Neuronal stem cell (in vitro differentiated cells): ENCODE measurements at regions not wholly inside any gene's neighbourhood (a gene's known extent, or its start where the extent isn't known, plus 50 kb on each side); places are given as distances from the start of the nearest gene placed in this dataset.

ENCODE experiments used
- DNase-seq: peaks from one replicate; pipeline ENCODE4 v3.0.0-alpha.2; 2013; ENCODE audit warnings: low spot score
- H2AFZ ChIP-seq: one replicate; pipeline ENCODE4 v1.6.1; 2013; ENCODE audit warnings: mild to moderate bottlenecking, low read length, inconsistent platforms
- H2AK5ac ChIP-seq: 2 replicates; pipeline ENCODE4 v1.6.1; 2013; ENCODE audit warnings: low read depth, mild to moderate bottlenecking, inconsistent platforms, low read length, moderate library complexity, mixed read lengths
- H2BK120ac ChIP-seq: 2 replicates; pipeline ENCODE4 v1.6.1; 2013; ENCODE audit warnings: low read depth, mild to moderate bottlenecking, inconsistent platforms, low read length, moderate library complexity, mixed read lengths
- H2BK12ac ChIP-seq: one replicate; pipeline ENCODE4 v1.6.1; 2013; ENCODE audit warnings: low read length, inconsistent platforms
- H2BK15ac ChIP-seq: 2 replicates; pipeline ENCODE4 v1.6.1; 2013; ENCODE audit warnings: mild to moderate bottlenecking, low read length, inconsistent platforms, mixed read lengths
- H2BK5ac ChIP-seq: one replicate; pipeline ENCODE4 v1.6.1; 2013; ENCODE audit warnings: inconsistent platforms, mild to moderate bottlenecking, low read length, moderate library complexity
- H3K14ac ChIP-seq: one replicate; pipeline ENCODE4 v1.6.1; 2013; ENCODE audit warnings: low read length, inconsistent platforms
- H3K18ac ChIP-seq: 2 replicates; pipeline ENCODE4 v1.6.1; 2013; ENCODE audit warnings: low read length, inconsistent platforms
- H3K23ac ChIP-seq: 2 replicates; pipeline ENCODE4 v1.6.1; 2013; ENCODE audit warnings: low read depth, mild to moderate bottlenecking, mixed read lengths, low read length, inconsistent platforms; ENCODE audit not compliant: poor library complexity
- H3K27ac ChIP-seq: replicated peaks from 3 replicates; pipeline ENCODE4 v1.5.1; 2013; ENCODE audit warnings: low read length, inconsistent platforms
- H3K27me3 ChIP-seq, 3 experiments: 2 replicates each; pipeline ENCODE4 v1.6.1; 2013; ENCODE audit warnings: low read length in 3 of 3, mild to moderate bottlenecking in 2 of 3, inconsistent platforms in 1 of 3, low read depth in 1 of 3, mixed read lengths in 1 of 3, moderate library complexity in 1 of 3; ENCODE audit not compliant: control insufficient read depth in 3 of 3, insufficient read depth in 3 of 3
- H3K36me3 ChIP-seq, 2 donors: replicated peaks in 1 of 2; 2 replicates each; pipeline ENCODE4 v1.6.1; 2013; ENCODE audit warnings: low read length in 2 of 2; ENCODE audit not compliant: control insufficient read depth in 2 of 2, insufficient read depth in 2 of 2
- H3K4ac ChIP-seq: 2 replicates; pipeline ENCODE4 v1.6.1; 2013; ENCODE audit warnings: inconsistent platforms, mild to moderate bottlenecking, low read length, moderate library complexity
- H3K4me1 ChIP-seq, 2 donors: 1 replicate in 1 of 2; 2 replicates in 1 of 2; pipeline ENCODE4 v1.6.1; 2013; ENCODE audit warnings: low read length in 2 of 2, low read depth in 1 of 2; ENCODE audit not compliant: control insufficient read depth in 2 of 2, insufficient read depth in 1 of 2
- H3K4me2 ChIP-seq: one replicate; pipeline ENCODE4 v1.6.1; 2013; ENCODE audit warnings: mild to moderate bottlenecking, low read length, inconsistent platforms; ENCODE audit not compliant: insufficient read depth, poor library complexity, severe bottlenecking
- H3K4me3 ChIP-seq, 2 donors: 2 replicates each; pipeline ENCODE4 v1.5.1; 2013; ENCODE audit warnings: low read length in 2 of 2, mild to moderate bottlenecking in 2 of 2, inconsistent platforms in 1 of 2, moderate library complexity in 1 of 2
- H3K79me1 ChIP-seq: one replicate; pipeline ENCODE4 v1.6.1; 2013; ENCODE audit warnings: low read depth, mild to moderate bottlenecking, inconsistent platforms, low read length, moderate library complexity
- H3K9ac ChIP-seq: one replicate; pipeline ENCODE4 v1.6.1; 2013; ENCODE audit warnings: mild to moderate bottlenecking, low read depth, low read length, inconsistent platforms; ENCODE audit not compliant: poor library complexity
- H3K9me3 ChIP-seq, 2 donors: replicated peaks in 1 of 2; 2 replicates each; pipeline versions ENCODE3 to v1.6.1; 2013; ENCODE audit warnings: low read length in 2 of 2, mild to moderate bottlenecking in 2 of 2, inconsistent platforms in 1 of 2, low read depth in 1 of 2, mixed read lengths in 1 of 2, moderate library complexity in 1 of 2; ENCODE audit not compliant: control insufficient read depth in 2 of 2, insufficient read depth in 1 of 2
- H4K8ac ChIP-seq: one replicate; pipeline ENCODE4 v1.6.1; 2013; ENCODE audit warnings: low read depth, mild to moderate bottlenecking, inconsistent platforms, low read length, moderate library complexity
- H4K91ac ChIP-seq: one replicate; pipeline ENCODE4 v1.6.1; 2013; ENCODE audit warnings: low read length, low read depth, mild to moderate bottlenecking, inconsistent platforms; ENCODE audit not compliant: poor library complexity
- WGBS, 2 donors: extraction: QIAGEN DNeasy Blood & Tissue Kit; methylation state at CpG; one replicate each; pipeline ENCODE4 v1.1.7; 2013; ENCODE audit warnings: missing lambda C conversion rate in 2 of 2, mixed read lengths in 1 of 2; ENCODE audit not compliant: insufficient read length in 2 of 2, insufficient replicate concordance in 1 of 2; ENCODE audit errors: extremely low coverage in 2 of 2; 5-methylcytosine and 5-hydroxymethylcytosine counted together

DNA sequence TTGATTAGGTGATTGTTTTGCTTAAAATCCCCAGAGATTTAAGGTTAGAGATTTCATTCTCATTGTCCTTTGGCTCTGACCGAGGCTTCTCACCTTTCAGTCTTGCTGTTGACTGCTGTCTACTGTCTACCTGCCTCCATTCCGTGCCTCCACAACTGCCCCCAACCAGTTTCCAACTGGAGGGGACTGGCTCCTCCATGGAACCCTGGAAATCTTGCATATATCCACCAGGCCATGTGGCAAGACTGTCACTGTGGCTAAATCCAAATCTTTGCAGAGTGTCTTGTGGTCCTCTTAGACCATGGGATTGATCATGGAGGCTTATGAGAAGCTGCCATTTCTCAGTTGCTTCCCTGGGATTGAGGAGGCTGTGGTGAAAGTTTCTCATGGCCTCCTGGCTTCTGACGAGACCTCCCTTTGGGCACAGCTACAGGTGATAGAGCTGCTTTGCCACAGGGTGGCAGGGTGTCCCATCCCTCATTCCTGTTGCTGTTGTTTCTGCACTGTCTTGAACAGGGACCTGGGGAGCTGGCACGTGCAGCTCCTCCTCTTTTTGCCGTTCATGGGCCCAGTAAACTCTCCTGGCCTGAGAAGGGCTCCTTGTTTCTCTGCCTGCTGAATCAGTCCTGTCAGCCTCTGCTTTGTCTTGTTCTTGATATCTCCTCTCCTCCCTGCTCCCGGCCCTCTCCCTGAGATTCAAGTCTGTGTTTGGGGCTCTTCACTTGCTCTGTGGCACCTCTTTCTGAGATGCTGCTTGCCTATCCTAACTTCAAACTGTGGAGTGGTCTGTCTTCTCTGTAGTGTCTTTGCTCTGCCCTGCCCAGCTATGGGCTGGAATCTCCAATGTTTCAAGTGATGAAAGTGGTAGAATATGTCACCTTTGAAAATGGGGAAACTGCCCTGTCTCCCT is 63.6 kb upstream of the IGFBP3 start:
- no peak overlapping the region for H3K4me3 ChIP-seq
- DNase-seq, result no peak
- no peak overlapping the region for H3K27ac ChIP-seq
- no peak overlapping the region for H4K91ac ChIP-seq
- H3K4me1 ChIP-seq, result peaks cover 0 to 2% of the 10 kb centered on the region in 2 donors
- peak overlapping the region; percentile 39 for H2BK5ac ChIP-seq
- no peaks in the 10 kb centered on the region for H3K79me1 ChIP-seq
- H3K27me3 ChIP-seq, result no peaks in the 10 kb centered on the region
- H3K36me3 ChIP-seq, result no peaks in the 10 kb centered on the region
- no peak overlapping the region for H2BK12ac ChIP-seq
- no peak overlapping the region for H2BK15ac ChIP-seq
- no peak overlapping the region for H3K14ac ChIP-seq
- WGBS, 2 donors, result no CpG with 5 or more reads among the region's 6 CpGs
- peaks cover 0 to 5% of the 10 kb centered on the region in 2 donors for H3K9me3 ChIP-seq
- no peak overlapping the region for H3K4me2 ChIP-seq
- peak overlapping the region; percentile 11 for H3K18ac ChIP-seq
- H2BK120ac ChIP-seq, result no peak overlapping the region
- no peak overlapping the region for H3K23ac ChIP-seq
- H2AK5ac ChIP-seq, result peak overlapping the region; percentile 58
- H3K9ac ChIP-seq, result no peak overlapping the region
- no peak overlapping the region for H3K4ac ChIP-seq
- H4K8ac ChIP-seq, result no peak overlapping the region
- no peak overlapping the region for H2AFZ ChIP-seq

DNA sequence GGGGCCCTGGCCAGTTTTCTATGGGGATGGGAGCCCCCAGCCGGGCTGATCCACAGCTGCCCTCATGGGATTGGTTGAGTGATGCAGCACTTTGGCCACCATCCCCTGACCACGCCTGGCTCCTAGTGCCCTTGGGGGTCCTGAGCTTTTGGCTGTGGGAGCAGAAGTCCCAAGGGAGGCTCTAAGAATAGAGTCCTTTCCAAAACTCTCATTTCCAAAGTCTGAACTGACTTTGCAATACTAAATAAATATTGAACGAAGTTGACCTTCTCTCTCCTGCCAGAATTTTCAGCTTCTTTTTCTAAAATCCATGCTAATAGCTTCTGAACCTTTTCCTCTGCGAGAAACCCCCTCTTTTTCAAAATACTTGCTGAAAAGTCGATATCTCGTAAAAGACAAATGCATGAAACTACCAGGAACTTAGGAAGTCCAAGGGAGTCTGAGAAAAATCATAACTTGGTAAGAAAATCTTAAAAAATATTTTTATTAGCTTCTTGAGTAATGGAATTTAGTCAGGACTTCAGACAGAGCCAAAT is 62.7 kb upstream of the IGFBP3 start:
- H3K4ac ChIP-seq, result no peak overlapping the region
- H4K8ac ChIP-seq, result no peak overlapping the region
- peak overlapping the region; percentile 7 for H2BK5ac ChIP-seq
- H2AK5ac ChIP-seq, result peak overlapping the region; percentile 78
- DNase-seq, result no peak
- H4K91ac ChIP-seq, result no peak overlapping the region
- H3K14ac ChIP-seq, result no peak overlapping the region
- H3K23ac ChIP-seq, result no peak overlapping the region
- H3K18ac ChIP-seq, result peak overlapping the region; percentile 45
- no peak overlapping the region for H2BK15ac ChIP-seq
- no peak overlapping the region for H3K27ac ChIP-seq
- peaks cover 0 to 5% of the 10 kb centered on the region in 2 donors for H3K9me3 ChIP-seq
- H3K79me1 ChIP-seq, result no peaks in the 10 kb centered on the region
- H2BK12ac ChIP-seq, result no peak overlapping the region
- H3K4me2 ChIP-seq, result no peak overlapping the region
- no peaks in the 10 kb centered on the region for H3K36me3 ChIP-seq
- H2AFZ ChIP-seq, result no peak overlapping the region
- H3K27me3 ChIP-seq, result no peaks in the 10 kb centered on the region
- H3K4me1 ChIP-seq, result peaks cover 0 to 3% of the 10 kb centered on the region in 2 donors
- WGBS, 2 donors, result no CpG with 5 or more reads among the region's 6 CpGs
- no peak overlapping the region for H3K4me3 ChIP-seq
- H2BK120ac ChIP-seq, result peak overlapping the region; percentile 4
- H3K9ac ChIP-seq, result no peak overlapping the region

DNA sequence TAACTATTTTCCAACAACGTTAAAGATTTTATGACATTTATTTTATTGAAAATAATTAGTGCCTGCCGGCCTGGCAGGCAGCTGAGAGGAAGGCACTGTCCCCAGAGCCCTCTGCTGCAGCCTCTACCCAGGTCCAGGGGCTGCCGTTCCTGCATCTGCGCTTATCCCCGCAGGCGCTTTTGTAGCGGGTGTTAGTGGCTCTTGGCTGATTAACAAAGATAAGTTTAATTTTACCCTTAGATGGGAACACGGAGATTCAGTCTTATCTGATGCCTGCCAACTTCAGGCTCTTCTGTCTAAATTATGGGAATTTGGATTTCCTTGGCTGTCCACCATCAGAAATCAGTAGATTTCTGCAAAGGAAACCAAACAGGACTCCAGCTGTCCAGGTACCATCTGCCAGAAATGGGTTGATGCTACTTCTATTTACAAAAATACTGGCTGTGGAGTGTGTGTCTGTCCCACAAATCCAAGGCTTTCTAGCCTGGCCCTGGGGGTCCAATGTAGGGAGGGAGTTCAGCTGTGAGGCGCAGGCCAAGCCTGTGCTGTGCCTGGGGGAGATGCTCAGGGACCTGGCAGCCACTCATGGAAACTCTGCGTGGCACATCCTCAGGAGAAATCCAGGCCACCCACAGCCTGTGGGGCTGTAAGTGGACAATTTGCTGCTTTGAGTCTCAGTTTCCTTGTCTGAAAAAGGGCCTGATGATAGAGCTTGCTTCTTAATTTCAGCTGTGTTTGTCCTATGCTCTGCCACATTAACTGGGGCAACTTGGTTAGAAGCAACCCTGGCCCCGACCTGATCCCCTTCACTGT is 62.0 kb upstream of the IGFBP3 start:
- H3K9me3 ChIP-seq, result peaks cover 0 to 5% of the 10 kb centered on the region in 2 donors
- peak overlapping the region; percentile 45 for H3K18ac ChIP-seq
- H2BK12ac ChIP-seq, result no peak overlapping the region
- H3K23ac ChIP-seq, result no peak overlapping the region
- no peak overlapping the region for H3K4me2 ChIP-seq
- H3K27ac ChIP-seq, result no peak overlapping the region
- no peaks in the 10 kb centered on the region for H3K79me1 ChIP-seq
- no CpG with 5 or more reads among the region's 11 CpGs for WGBS, 2 donors
- no peaks in the 10 kb centered on the region for H3K27me3 ChIP-seq
- DNase-seq, result no peak
- H2BK15ac ChIP-seq, result no peak overlapping the region
- no peak overlapping the region for H3K9ac ChIP-seq
- H2BK120ac ChIP-seq, result peak overlapping the region; percentile 4
- H3K36me3 ChIP-seq, result no peaks in the 10 kb centered on the region
- no peak overlapping the region for H2AFZ ChIP-seq
- peak overlapping the region; percentile 7 for H2BK5ac ChIP-seq
- no peak overlapping the region for H3K14ac ChIP-seq
- no peak overlapping the region for H4K8ac ChIP-seq
- H4K91ac ChIP-seq, result no peak overlapping the region
- no peak overlapping the region for H3K4ac ChIP-seq
- peak overlapping the region; percentile 78 for H2AK5ac ChIP-seq
- peaks cover 4 to 8% of the 10 kb centered on the region in 2 donors for H3K4me1 ChIP-seq
- H3K4me3 ChIP-seq, result no peak overlapping the region

DNA sequence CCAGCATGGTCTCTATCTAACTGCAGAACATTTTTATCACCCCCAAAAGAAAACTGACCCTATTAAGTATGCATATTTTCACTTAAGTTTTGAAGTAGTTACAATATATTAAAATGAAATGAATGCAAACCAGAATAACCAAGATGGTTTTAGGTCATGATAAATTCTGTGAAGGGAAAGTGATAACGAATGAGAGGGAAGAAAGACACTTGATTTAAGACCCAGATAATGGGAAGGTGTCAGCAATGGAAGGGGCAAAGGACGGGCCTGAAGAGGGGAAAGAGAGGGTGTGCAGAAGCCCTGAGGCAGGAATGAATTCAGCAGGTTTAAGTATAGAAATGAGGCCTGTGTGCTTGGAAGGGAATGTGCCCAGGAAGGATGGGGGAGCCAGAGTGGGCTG is 61.1 kb upstream of the IGFBP3 start:
- no CpG with 5 or more reads among the region's 2 CpGs for WGBS, 2 donors
- Histone ChIP-seq H4K91ac (no peak overlapping the region), H2BK5ac (no peak overlapping the region), H3K27me3 (no peaks in the 10 kb centered on the region), H3K4ac (no peak overlapping the region), H3K4me1 (peaks cover 8 to 10% of the 10 kb centered on the region in 2 donors), H3K9ac (no peak overlapping the region), H3K4me3 (no peak overlapping the region), H2BK120ac (no peak overlapping the region), H3K36me3 (no peaks in the 10 kb centered on the region), H3K23ac (no peak overlapping the region), H2BK15ac (no peak overlapping the region), H4K8ac (no peak overlapping the region), H3K9me3 (peaks cover 0 to 5% of the 10 kb centered on the region in 2 donors), H2AFZ (no peak overlapping the region), H3K27ac (no peak overlapping the region), H3K18ac (no peak overlapping the region), H3K79me1 (no peaks in the 10 kb centered on the region), H3K14ac (no peak overlapping the region), H2AK5ac (no peak overlapping the region), H2BK12ac (no peak overlapping the region), H3K4me2 (no peak overlapping the region)
- no peak for DNase-seq
